NCI-H2171 (cell line): ENCODE measurements at regions not wholly inside any gene's neighbourhood (a gene's known extent, or its start where the extent isn't known, plus 50 kb on each side); places are given as distances from the start of the nearest gene placed in this dataset.

ENCODE experiments used
- DNase-seq: peaks from one replicate; lab custom pipeline; 2025; lab: John Stamatoyannopoulos, UW

GRCh38 chr2:134173338-134174016, 80.4 kb upstream of the MGAT5 start:
- peak; percentile 66 for DNase-seq

- no peak for DNase-seq
These were observed 79.2 kb upstream of the MGAT5 start for GRCh38 chr2:134174711-134175110.

GRCh38 chr2:134175834-134176233, 78.0 kb upstream of the MGAT5 start:
- no peak for DNase-seq

- no peak for DNase-seq
These were observed 76.4 kb upstream of the MGAT5 start for GRCh38 chr2:134177351-134177931.

GRCh38 chr2:134178138-134178877, 75.6 kb upstream of the MGAT5 start:
- DNase-seq: no peak

- no peak for DNase-seq
These were observed 72.7 kb upstream of the MGAT5 start for GRCh38 chr2:134181219-134181618.

- DNase-seq: no peak
These were observed 70.2 kb upstream of the MGAT5 start for GRCh38 chr2:134183679-134184078.

GRCh38 chr2:134185639-134186038, 68.2 kb upstream of the MGAT5 start:
- DNase-seq: no peak

GRCh38 chr2:134189009-134189720, 64.7 kb upstream of the MGAT5 start:
- no peak for DNase-seq

- DNase-seq: no peak
These were observed 63.6 kb upstream of the MGAT5 start for GRCh38 chr2:134190062-134190806.

GRCh38 chr2:134190807-134191203, 63.1 kb upstream of the MGAT5 start:
- DNase-seq: no peak

- no peak for DNase-seq
These were observed 62.0 kb upstream of the MGAT5 start for GRCh38 chr2:134191835-134192234.

- no peak for DNase-seq
These were observed 60.9 kb upstream of the MGAT5 start for GRCh38 chr2:134193006-134193405.

- no peak for DNase-seq
These were observed 59.4 kb upstream of the MGAT5 start for GRCh38 chr2:134194519-134194918.

- DNase-seq: no peak
These were observed 58.5 kb upstream of the MGAT5 start for GRCh38 chr2:134195341-134195740.

GRCh38 chr2:134197445-134197844, 56.4 kb upstream of the MGAT5 start:
- no peak for DNase-seq

GRCh38 chr2:134198006-134198634, 55.8 kb upstream of the MGAT5 start:
- no peak for DNase-seq

- DNase-seq: no peak
These were observed 54.7 kb upstream of the MGAT5 start for GRCh38 chr2:134199123-134199522.

GRCh38 chr2:134200036-134200618, 53.7 kb upstream of the MGAT5 start:
- no peak for DNase-seq

GRCh38 chr2:134201533-134201932, 52.3 kb upstream of the MGAT5 start:
- no peak for DNase-seq

- no peak for DNase-seq
These were observed 51.5 kb upstream of the MGAT5 start for GRCh38 chr2:134202371-134202770.
